ENCODE measurements at regions not wholly inside any gene's neighbourhood (a gene's known extent, or its start where the extent isn't known, plus 50 kb on each side); places are given as distances from the start of the nearest gene placed in this dataset.

DNA sequence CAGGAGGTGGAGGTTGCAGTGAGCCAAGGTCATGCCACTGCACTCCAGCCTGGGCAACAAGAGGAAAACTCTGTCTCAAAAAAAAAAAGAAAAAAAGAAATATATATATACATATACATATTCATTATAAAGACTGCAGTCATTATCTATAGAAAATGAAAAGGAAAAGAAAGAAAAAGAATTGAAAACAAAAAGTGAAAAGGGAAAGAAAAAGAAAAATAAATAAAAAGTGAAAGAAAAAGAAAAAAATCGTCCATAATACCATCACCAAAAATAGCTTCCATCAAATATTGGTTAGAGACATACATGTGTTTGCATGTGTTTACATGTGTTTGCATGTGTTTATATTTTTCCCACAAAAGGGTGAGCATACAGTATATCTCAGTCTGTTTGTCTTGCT is 105.5 kb upstream of the PARD3 start:
- Histone ChIP-seq H3K27ac (no peak overlapping the region), H3K4me1 (ENCODE audit: low read depth, poor library complexity, severe bottlenecking) (no peaks in the 10 kb centered on the region), H3K4me3 (IDR thresholded peaks at IDR 0.05; ENCODE audit: insufficient read depth, low read depth, low read length) (no peak overlapping the region), H3K27me3 (ENCODE audit: insufficient read depth, low read depth) (no peaks in the 10 kb centered on the region), H3K36me3 (ENCODE audit: insufficient read depth) (no peaks in the 10 kb centered on the region), H4K20me1 (ENCODE audit: insufficient read depth) (no peaks in the 10 kb centered on the region), H3K79me2 (ENCODE audit: insufficient read depth, low read depth) (no peaks in the 10 kb centered on the region), H3K4me2 (no peak overlapping the region), H2AFZ (ENCODE audit: low read depth) (no peak overlapping the region), H3K9ac (no peak overlapping the region)
- TF ChIP-seq, protein P1, sequence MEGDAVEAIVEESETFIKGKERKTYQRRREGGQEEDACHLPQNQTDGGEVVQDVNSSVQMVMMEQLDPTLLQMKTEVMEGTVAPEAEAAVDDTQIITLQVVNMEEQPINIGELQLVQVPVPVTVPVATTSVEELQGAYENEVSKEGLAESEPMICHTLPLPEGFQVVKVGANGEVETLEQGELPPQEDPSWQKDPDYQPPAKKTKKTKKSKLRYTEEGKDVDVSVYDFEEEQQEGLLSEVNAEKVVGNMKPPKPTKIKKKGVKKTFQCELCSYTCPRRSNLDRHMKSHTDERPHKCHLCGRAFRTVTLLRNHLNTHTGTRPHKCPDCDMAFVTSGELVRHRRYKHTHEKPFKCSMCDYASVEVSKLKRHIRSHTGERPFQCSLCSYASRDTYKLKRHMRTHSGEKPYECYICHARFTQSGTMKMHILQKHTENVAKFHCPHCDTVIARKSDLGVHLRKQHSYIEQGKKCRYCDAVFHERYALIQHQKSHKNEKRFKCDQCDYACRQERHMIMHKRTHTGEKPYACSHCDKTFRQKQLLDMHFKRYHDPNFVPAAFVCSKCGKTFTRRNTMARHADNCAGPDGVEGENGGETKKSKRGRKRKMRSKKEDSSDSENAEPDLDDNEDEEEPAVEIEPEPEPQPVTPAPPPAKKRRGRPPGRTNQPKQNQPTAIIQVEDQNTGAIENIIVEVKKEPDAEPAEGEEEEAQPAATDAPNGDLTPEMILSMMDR (conservative IDR thresholded peaks at IDR 0.05; ENCODE audit: low read depth, low read length) = no peak

DNA sequence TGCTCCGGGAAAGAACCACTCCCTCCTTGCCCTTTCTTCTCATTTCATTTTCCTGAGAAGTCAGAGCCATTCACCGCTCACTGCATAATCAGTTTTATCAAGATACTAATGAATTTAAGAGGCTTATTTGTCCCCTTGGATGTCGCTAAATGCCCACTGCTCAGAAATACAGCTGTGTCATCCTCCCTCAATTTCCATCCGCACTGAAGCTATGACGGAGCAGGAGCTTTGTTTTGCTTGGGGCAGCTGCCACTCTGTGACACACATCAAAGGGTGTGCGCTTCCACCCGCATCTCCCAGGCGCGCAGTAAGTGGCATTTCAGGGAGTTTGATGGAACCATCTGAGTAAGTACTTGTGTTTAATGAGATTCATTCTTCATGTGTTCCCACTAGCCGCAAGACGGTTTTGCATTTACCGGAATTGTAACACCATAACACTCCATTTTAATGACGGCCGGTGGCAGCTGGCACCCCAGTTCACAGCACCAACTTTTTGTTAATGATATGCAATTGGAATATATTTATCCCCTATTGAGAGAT is 103.8 kb upstream of the PARD3 start:
- Histone ChIP-seq H3K4me3 (IDR thresholded peaks at IDR 0.05; ENCODE audit: insufficient read depth, low read depth, low read length) (no peak overlapping the region), H3K4me2 (no peak overlapping the region), H3K79me2 (ENCODE audit: insufficient read depth, low read depth) (no peaks in the 10 kb centered on the region), H3K27ac (no peak overlapping the region), H3K4me1 (ENCODE audit: low read depth, poor library complexity, severe bottlenecking) (no peaks in the 10 kb centered on the region), H3K36me3 (ENCODE audit: insufficient read depth) (no peaks in the 10 kb centered on the region), H3K9ac (no peak overlapping the region), H3K27me3 (ENCODE audit: insufficient read depth, low read depth) (no peaks in the 10 kb centered on the region), H4K20me1 (ENCODE audit: insufficient read depth) (no peaks in the 10 kb centered on the region), H2AFZ (ENCODE audit: low read depth) (no peak overlapping the region)
- TF ChIP-seq, protein P1 (conservative IDR thresholded peaks at IDR 0.05; ENCODE audit: low read depth, low read length) = no peak

DNA sequence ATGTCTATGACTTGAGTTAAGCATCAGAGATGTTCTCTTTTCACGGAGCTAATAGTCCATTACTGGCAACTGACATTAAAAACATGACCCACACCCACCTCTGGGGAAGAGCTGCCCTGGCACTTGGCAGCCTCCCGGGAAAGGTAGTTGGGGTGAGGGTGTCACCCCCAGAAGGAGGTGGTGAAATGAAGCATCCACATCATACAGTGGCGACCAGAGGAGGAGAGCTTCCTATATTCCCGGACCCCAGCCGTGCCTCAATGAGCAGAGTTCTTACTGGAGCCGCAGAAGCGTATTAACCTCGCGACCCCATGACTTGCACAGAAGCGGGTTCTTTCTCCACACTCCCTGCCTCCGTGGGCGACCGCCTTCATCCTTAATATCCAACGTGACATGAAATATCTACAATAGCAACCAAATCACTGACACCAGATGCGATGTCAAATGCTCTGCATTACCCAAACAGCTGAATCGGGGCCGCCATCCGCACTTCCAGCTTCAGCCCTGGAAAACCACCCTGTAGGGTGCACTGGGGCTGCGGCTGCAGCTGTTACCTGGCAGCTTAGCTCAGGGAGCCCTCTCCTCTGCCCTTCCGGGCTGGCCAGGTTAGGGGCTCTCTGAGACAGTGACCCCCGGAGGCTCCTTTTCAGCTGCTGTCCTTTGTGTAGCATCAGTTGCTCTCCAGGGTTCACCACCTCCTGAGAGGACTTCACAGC is 103.1 kb upstream of the PARD3 start:
- H3K27ac ChIP-seq = no peak overlapping the region
- no peaks in the 10 kb centered on the region for H3K36me3 ChIP-seq (ENCODE audit: insufficient read depth)
- no peaks in the 10 kb centered on the region for H4K20me1 ChIP-seq (ENCODE audit: insufficient read depth)
- no peaks in the 10 kb centered on the region for H3K27me3 ChIP-seq (ENCODE audit: insufficient read depth, low read depth)
- no peak overlapping the region for H3K9ac ChIP-seq
- TF ChIP-seq, protein P1 (conservative IDR thresholded peaks at IDR 0.05; ENCODE audit: low read depth, low read length) = no peak
- H3K4me3 ChIP-seq (IDR thresholded peaks at IDR 0.05; ENCODE audit: insufficient read depth, low read depth, low read length) = no peak overlapping the region
- no peak overlapping the region for H3K4me2 ChIP-seq
- no peaks in the 10 kb centered on the region for H3K79me2 ChIP-seq (ENCODE audit: insufficient read depth, low read depth)
- no peak overlapping the region for H2AFZ ChIP-seq (ENCODE audit: low read depth)
- H3K4me1 ChIP-seq (ENCODE audit: low read depth, poor library complexity, severe bottlenecking) = no peaks in the 10 kb centered on the region

DNA sequence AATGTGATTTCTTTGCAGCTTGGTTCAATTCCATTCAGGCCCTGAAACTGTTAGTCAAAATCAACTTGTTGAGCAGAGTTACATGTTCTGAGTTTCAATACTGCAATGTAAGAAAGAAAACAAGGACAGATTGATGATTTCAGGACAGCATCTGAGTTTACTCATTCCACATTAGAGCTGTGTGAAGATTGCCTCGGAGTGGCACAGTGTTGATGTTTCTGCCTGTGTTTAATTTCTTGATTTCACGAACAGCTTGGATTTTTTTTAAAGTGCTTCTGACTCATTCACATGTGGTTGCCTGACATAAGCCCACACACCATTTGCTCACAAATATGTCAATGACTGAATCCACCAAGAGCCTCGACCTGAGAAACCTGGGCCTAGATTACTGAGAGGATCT is 101.2 kb upstream of the PARD3 start:
- Histone ChIP-seq H3K4me2 (no peak overlapping the region), H3K9ac (no peak overlapping the region), H3K79me2 (ENCODE audit: insufficient read depth, low read depth) (no peaks in the 10 kb centered on the region), H4K20me1 (ENCODE audit: insufficient read depth) (no peaks in the 10 kb centered on the region), H3K27ac (no peak overlapping the region), H3K4me3 (IDR thresholded peaks at IDR 0.05; ENCODE audit: insufficient read depth, low read depth, low read length) (no peak overlapping the region), H3K27me3 (ENCODE audit: insufficient read depth, low read depth) (no peaks in the 10 kb centered on the region), H2AFZ (ENCODE audit: low read depth) (no peak overlapping the region), H3K4me1 (ENCODE audit: low read depth, poor library complexity, severe bottlenecking) (no peaks in the 10 kb centered on the region), H3K36me3 (ENCODE audit: insufficient read depth) (no peaks in the 10 kb centered on the region)
- TF ChIP-seq, protein P1 (conservative IDR thresholded peaks at IDR 0.05; ENCODE audit: low read depth, low read length) = no peak

Data from KMS-11 (cell line).